GM03348 (cell line): ENCODE measurements at regions not wholly inside any gene's neighbourhood (a gene's known extent, or its start where the extent isn't known, plus 50 kb on each side); places are given as distances from the start of the nearest gene placed in this dataset.
"Not testable (repeated sequence)": the region's sequence is repeated elsewhere in the genome, so short reads cannot be mapped to it uniquely, and the experiment has no call there.

Experiments
- DNase-seq: peaks from one replicate; pipeline ENCODE4 v3.0.0; 2012; ENCODE audit warnings: low spot score

- no peak for DNase-seq
Observed at GRCh38 chr3:89628856-89629670, 521.6 kb downstream of the EPHA3 start.

- DNase-seq: no peak
Observed at GRCh38 chr3:89635137-89635536, 527.7 kb downstream of the EPHA3 start.

GRCh38 chr3:89644716-89645115 is 537.3 kb downstream of the EPHA3 start:
- DNase-seq: no peak

GRCh38 chr3:89649431-89649830 is 542.0 kb downstream of the EPHA3 start:
- DNase-seq: no peak

- no peak for DNase-seq
Observed at GRCh38 chr3:89654031-89654430, 546.6 kb downstream of the EPHA3 start.

- no peak for DNase-seq
Observed at GRCh38 chr3:89656388-89656787, 549.0 kb downstream of the EPHA3 start.

- no peak for DNase-seq
Observed at GRCh38 chr3:89679686-89680085, 572.3 kb downstream of the EPHA3 start.

- DNase-seq: no peak
Observed at GRCh38 chr3:89682556-89682955, 575.1 kb downstream of the EPHA3 start.

- DNase-seq: no peak
Observed at GRCh38 chr3:89685731-89686130, 578.3 kb downstream of the EPHA3 start.

- no peak for DNase-seq
Observed at GRCh38 chr3:89690646-89691045, 583.2 kb downstream of the EPHA3 start.

GRCh38 chr3:89692601-89693000 is 585.2 kb downstream of the EPHA3 start:
- DNase-seq: no peak

GRCh38 chr3:89697321-89697916 is 590.0 kb downstream of the EPHA3 start:
- DNase-seq: no peak

GRCh38 chr3:89698208-89698830 is 590.9 kb downstream of the EPHA3 start:
- DNase-seq: no peak

GRCh38 chr3:89699229-89699628 is 591.8 kb downstream of the EPHA3 start:
- DNase-seq: no peak

- no peak for DNase-seq
Observed at GRCh38 chr3:89699771-89700170, 592.4 kb downstream of the EPHA3 start.

- no peak for DNase-seq
Observed at GRCh38 chr3:89702404-89702803, 595.0 kb downstream of the EPHA3 start.

GRCh38 chr3:89713196-89713595 is 605.8 kb downstream of the EPHA3 start:
- DNase-seq: no peak

- no peak for DNase-seq
Observed at GRCh38 chr3:89714237-89714636, 606.8 kb downstream of the EPHA3 start.

- no peak for DNase-seq
Observed at GRCh38 chr3:89740080-89740880, 632.9 kb downstream of the EPHA3 start.

GRCh38 chr3:89740881-89741177 is 633.4 kb downstream of the EPHA3 start:
- DNase-seq: no peak

GRCh38 chr3:89742546-89742945 is 635.1 kb downstream of the EPHA3 start:
- DNase-seq: no peak

GRCh38 chr3:89747541-89748278 is 640.3 kb downstream of the EPHA3 start:
- DNase-seq: not testable (repeated sequence)
